ENCODE measurements at regions not wholly inside any gene's neighbourhood (a gene's known extent, or its start where the extent isn't known, plus 50 kb on each side); places are given as distances from the start of the nearest gene placed in this dataset.

GRCh38 chr2:216793386-216793785 lies 66.5 kb downstream of the TNP1 start:
- Histone ChIP-seq H3K27me3 (ENCODE audit: insufficient read depth, poor library complexity, severe bottlenecking) (no peaks in the 10 kb centered on the region), H3K27ac (replicated peaks) (no peak overlapping the region), H3K4me3 (replicated peaks; ENCODE audit: insufficient read depth, low read length) (no peak overlapping the region)
- DNase-seq (ENCODE audit: low read depth in 1 of 2, low spot score in 1 of 2) = no peak
- TF ChIP-seq REST (IDR thresholded peaks at IDR 0.05; ENCODE audit: insufficient replicate concordance, low read depth) (no peak), CTCF (IDR thresholded peaks at IDR 0.05; ENCODE audit: insufficient read depth, low read length) (no peak), POLR2AphosphoS5 (IDR thresholded peaks at IDR 0.05; ENCODE audit: low read depth) (no peak), SPI1 (IDR thresholded peaks at IDR 0.05; ENCODE audit: borderline replicate concordance, low read depth) (no peak), GABPA (IDR thresholded peaks at IDR 0.05; ENCODE audit: low read depth) (no peak)

- DNase-seq (ENCODE audit: low read depth in 1 of 2, low spot score in 1 of 2) = peak in 1 of 2 experiments; percentile 37
- H3K27ac ChIP-seq (replicated peaks) = no peak overlapping the region
- no peak for TF ChIP-seq POLR2AphosphoS5 (IDR thresholded peaks at IDR 0.05; ENCODE audit: low read depth)
- no peak for TF ChIP-seq CTCF (IDR thresholded peaks at IDR 0.05; ENCODE audit: insufficient read depth, low read length)
- TF ChIP-seq GABPA (IDR thresholded peaks at IDR 0.05; ENCODE audit: low read depth) = no peak
- no peak for TF ChIP-seq SPI1 (IDR thresholded peaks at IDR 0.05; ENCODE audit: borderline replicate concordance, low read depth)
- TF ChIP-seq REST (IDR thresholded peaks at IDR 0.05; ENCODE audit: insufficient replicate concordance, low read depth) = no peak
- H3K4me3 ChIP-seq (replicated peaks; ENCODE audit: insufficient read depth, low read length) = no peak overlapping the region
- H3K27me3 ChIP-seq (ENCODE audit: insufficient read depth, poor library complexity, severe bottlenecking) = no peaks in the 10 kb centered on the region
Observed at GRCh38 chr2:216792222-216793021, 67.4 kb downstream of the TNP1 start.

GRCh38 chr2:216791303-216791702 lies 68.6 kb downstream of the TNP1 start:
- DNase-seq (ENCODE audit: low read depth in 1 of 2, low spot score in 1 of 2) = no peak
- Histone ChIP-seq H3K4me3 (replicated peaks; ENCODE audit: insufficient read depth, low read length) (no peak overlapping the region), H3K27ac (replicated peaks) (no peak overlapping the region), H3K27me3 (ENCODE audit: insufficient read depth, poor library complexity, severe bottlenecking) (no peaks in the 10 kb centered on the region)
- TF ChIP-seq CTCF (IDR thresholded peaks at IDR 0.05; ENCODE audit: insufficient read depth, low read length) (no peak), GABPA (IDR thresholded peaks at IDR 0.05; ENCODE audit: low read depth) (no peak), SPI1 (IDR thresholded peaks at IDR 0.05; ENCODE audit: borderline replicate concordance, low read depth) (no peak), REST (IDR thresholded peaks at IDR 0.05; ENCODE audit: insufficient replicate concordance, low read depth) (no peak), POLR2AphosphoS5 (IDR thresholded peaks at IDR 0.05; ENCODE audit: low read depth) (no peak)

All from HL-60 (cell line).